RWPE1 (cell line): ENCODE measurements at regions not wholly inside any gene's neighbourhood (a gene's known extent, or its start where the extent isn't known, plus 50 kb on each side); places are given as distances from the start of the nearest gene placed in this dataset.
"Not testable (repeated sequence)": the region's sequence is repeated elsewhere in the genome, so short reads cannot be mapped to it uniquely, and the experiment has no call there.

Source experiments
- CTCF ChIA-PET: fragments of 350-600 bp; sonication (Branson Sonifier 250); formaldehyde crosslinking; extraction: SDS; loops from one replicate; lab custom pipeline; 2021; lab: Yijun Ruan, JAX
- POLR2A ChIA-PET: fragments of 400-600 bp; formaldehyde crosslinking; extraction: SDS; loops from one replicate; lab custom pipeline; 2020; ENCODE audit warnings: antibody characterized with exemption; ENCODE audit not compliant: low non-redundant PET; lab: Yijun Ruan, JAX
- DNase-seq: peaks from one replicate; pipeline ENCODE4 v3.0.0; 2012; ENCODE audit warnings: low spot score
- H3K27ac ChIP-seq: fragments of 450-650 bp; 2 replicates; pipeline ENCODE4 v1.5.1; 2017
- TF ChIP-seq, protein P1 (sequence below): fragments of 450-650 bp; conservative IDR thresholded peaks from 2 replicates; pipeline ENCODE4 v1.5.1; 2017; ENCODE audit warnings: low read depth, mild to moderate bottlenecking

DNA sequence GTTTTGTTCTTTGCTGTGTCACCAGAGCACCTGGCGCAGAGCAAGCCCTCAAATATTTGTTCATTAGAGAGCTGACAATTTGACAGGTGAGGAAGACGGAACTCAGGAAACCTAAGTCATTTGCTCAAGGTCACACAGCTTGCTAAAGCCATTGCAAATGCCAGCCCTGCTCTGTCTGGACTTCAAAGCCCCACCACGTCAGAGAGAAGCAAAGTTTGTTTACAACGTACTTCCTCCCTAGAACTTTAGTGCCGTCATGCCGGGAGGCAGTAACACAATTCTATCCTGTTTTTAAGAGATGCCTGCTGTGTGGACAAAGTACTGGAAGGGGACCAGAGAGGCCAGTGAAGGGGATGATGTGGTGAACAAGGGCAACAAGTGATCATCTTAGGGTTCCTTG, 216.6 kb upstream of the PRICKLE2 start:
- POLR2A ChIA-PET: no interaction called here
- CTCF ChIA-PET: no interaction called here
- no peak overlapping the region for H3K27ac ChIP-seq
- no peak for DNase-seq
- TF ChIP-seq, protein P1, sequence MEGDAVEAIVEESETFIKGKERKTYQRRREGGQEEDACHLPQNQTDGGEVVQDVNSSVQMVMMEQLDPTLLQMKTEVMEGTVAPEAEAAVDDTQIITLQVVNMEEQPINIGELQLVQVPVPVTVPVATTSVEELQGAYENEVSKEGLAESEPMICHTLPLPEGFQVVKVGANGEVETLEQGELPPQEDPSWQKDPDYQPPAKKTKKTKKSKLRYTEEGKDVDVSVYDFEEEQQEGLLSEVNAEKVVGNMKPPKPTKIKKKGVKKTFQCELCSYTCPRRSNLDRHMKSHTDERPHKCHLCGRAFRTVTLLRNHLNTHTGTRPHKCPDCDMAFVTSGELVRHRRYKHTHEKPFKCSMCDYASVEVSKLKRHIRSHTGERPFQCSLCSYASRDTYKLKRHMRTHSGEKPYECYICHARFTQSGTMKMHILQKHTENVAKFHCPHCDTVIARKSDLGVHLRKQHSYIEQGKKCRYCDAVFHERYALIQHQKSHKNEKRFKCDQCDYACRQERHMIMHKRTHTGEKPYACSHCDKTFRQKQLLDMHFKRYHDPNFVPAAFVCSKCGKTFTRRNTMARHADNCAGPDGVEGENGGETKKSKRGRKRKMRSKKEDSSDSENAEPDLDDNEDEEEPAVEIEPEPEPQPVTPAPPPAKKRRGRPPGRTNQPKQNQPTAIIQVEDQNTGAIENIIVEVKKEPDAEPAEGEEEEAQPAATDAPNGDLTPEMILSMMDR: no peak

DNA sequence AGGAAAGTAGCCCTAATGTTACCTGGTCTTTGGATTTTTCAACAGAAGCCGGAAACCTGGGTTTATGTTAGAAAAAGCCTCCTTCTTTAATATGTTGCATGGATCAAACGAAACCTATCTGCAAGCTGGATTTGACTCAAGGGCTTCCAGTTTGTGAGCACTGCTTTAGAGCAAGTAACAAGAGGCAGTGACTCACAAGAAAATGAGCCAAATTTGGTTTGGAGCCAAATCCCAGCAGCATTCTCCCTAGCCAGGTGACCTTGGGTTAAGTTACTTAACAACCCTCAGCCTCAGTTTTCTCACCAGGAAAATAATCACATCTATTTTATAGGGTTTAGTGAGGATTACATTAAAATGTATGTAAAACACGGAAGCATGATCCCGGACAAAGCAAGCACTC, 215.2 kb upstream of the PRICKLE2 start:
- TF ChIP-seq, protein P1: no peak
- DNase-seq: peak; percentile 57
- POLR2A ChIA-PET: no interaction called here
- no peak overlapping the region for H3K27ac ChIP-seq
- CTCF ChIA-PET: no interaction called here

DNA sequence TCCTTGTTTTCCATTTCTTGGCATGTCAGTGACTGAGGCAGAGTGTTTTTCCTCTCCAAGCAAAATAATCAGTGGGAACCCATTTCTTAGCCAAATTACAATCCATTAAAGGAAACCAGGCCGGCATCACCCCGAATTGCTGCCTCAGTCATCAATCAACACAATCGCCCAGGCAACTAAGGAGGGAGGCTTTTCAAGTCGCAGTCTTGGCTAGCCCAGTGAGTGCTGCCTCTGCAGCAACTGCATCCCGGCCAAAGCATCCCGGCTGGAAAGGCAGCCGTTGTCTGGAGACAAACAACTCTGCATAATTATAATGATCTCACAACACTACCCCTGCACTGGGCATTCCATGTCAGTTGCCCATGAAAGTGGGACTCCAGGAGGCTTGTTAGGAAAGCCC, 213.5 kb upstream of the PRICKLE2 start:
- CTCF ChIA-PET: no interaction called here
- DNase-seq: no peak

DNA sequence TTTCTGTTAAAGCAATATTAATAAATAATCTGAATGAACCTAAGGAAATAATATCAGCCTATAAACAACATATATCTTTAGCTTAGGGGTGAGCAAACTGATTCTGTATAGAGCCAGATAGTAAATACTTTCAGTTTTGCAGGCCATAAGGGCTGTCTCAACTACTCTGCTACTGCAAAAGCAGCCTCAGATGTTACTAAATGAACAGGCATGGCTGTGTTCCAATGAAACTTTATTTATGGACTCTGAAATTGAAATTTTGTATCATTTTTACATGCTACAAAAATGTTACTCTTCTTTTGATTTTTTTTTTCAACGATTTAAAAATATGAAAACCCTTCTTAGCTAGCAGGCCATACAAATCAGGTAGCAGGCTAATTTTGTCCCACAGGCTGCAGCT, 212.8 kb upstream of the PRICKLE2 start:
- POLR2A ChIA-PET: no interaction called here
- TF ChIP-seq, protein P1: no peak
- CTCF ChIA-PET: no interaction called here
- H3K27ac ChIP-seq: no peak overlapping the region
- no peak for DNase-seq

More for the DNA sequence above, 213.5 kb upstream of the PRICKLE2 start:
- TF ChIP-seq, protein P1: no peak
- no peak overlapping the region for H3K27ac ChIP-seq
- POLR2A ChIA-PET: no interaction called here

DNA sequence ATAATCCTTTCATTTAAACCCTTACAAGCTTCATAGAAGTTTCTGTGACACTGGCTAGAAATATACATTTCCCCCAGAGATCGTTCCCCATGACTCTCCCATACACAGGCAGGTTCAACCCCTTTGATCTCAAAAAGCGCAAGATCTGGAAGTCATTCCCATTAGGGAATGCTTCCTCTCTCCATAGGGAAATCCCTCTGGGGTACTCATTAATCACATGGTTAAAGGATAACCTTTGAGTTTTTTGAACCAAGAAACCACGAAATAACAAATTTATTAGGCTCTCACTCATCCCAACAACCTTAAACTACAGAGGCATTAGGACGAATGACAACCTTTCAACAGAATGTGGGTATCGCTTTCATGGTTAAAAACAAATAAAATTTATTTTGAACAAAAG, 211.9 kb upstream of the PRICKLE2 start:
- DNase-seq: no peak
- CTCF ChIA-PET: no interaction called here
- no peak overlapping the region for H3K27ac ChIP-seq
- POLR2A ChIA-PET: no interaction called here
- TF ChIP-seq, protein P1: no peak

DNA sequence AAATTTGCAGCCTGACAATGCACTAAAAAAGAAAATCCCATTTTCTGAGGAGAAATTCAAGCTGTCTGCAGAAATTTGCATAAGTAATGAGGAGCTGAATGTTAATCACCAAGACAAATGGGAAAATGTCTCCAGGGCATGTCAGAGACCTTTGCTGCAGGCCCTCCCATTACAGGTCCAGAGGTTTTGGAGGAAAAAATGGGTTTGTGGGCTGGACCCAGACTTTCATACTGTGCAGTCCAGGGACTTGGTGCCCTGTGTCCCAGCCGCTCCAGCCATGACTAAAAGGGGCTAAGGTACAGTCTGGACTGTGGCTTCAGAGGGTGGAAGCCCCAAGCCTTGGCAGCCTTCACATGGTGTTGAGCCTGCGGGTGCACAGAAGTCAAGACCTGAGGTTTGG, 209.8 kb upstream of the PRICKLE2 start:
- POLR2A ChIA-PET, CTCF ChIA-PET, H3K27ac ChIP-seq, DNase-seq: not testable (repeated sequence)

DNA sequence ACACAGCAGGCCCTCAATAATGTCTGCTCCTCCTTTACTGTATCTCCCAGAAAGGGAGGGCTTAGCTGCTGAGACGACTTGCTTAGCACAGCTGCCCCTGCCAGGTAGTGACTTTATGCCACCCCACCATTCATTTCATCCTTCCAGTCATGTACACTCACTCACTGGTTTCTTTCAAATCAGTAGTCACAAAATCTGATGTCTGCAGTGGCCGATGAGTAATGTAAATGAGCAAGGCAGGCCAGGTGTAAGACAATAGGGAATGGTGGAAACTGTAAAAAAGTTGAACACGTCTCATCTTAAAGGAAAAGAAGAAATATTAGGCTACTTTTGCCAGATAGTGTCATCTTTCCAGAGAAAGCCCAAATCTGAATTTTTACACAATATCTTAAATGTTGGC, 207.6 kb upstream of the PRICKLE2 start:
- TF ChIP-seq, protein P1: no peak
- H3K27ac ChIP-seq: no peak overlapping the region
- CTCF ChIA-PET: no interaction called here
- POLR2A ChIA-PET: no interaction called here
- no peak for DNase-seq
